NOMO-1 treated with DMSO at 0.1 percent for 48 hours (cell line): ENCODE measurements at regions not wholly inside any gene's neighbourhood (a gene's known extent, or its start where the extent isn't known, plus 50 kb on each side); places are given as distances from the start of the nearest gene placed in this dataset.

Experiments
- DNase-seq: peaks from one replicate; lab custom pipeline; 2025; ENCODE audit not compliant: unreplicated experiment; lab: John Stamatoyannopoulos, UW

- no peak for DNase-seq
These were observed 1016.8 kb downstream of the CNTNAP5 start for GRCh38 chr2:125041846-125042245.

DNA sequence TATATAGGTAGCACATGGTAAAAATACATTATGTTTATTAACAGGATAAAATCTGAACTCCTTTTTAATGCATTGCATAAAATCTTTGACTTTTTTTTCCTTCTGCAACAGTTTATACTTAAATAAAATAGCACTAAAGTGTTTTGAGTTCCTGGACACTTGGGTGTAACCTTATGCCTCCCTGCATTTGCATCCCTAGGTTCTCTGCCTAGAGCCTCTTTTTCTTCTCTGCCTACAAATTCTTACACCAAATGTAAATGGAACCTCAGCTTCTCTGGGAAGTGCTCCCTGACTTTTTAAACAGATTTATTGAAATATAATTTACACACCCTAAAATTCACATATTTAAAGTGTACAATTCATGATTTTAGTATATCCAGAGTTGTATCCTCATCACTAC, 1017.6 kb downstream of the CNTNAP5 start:
- DNase-seq: no peak

DNA sequence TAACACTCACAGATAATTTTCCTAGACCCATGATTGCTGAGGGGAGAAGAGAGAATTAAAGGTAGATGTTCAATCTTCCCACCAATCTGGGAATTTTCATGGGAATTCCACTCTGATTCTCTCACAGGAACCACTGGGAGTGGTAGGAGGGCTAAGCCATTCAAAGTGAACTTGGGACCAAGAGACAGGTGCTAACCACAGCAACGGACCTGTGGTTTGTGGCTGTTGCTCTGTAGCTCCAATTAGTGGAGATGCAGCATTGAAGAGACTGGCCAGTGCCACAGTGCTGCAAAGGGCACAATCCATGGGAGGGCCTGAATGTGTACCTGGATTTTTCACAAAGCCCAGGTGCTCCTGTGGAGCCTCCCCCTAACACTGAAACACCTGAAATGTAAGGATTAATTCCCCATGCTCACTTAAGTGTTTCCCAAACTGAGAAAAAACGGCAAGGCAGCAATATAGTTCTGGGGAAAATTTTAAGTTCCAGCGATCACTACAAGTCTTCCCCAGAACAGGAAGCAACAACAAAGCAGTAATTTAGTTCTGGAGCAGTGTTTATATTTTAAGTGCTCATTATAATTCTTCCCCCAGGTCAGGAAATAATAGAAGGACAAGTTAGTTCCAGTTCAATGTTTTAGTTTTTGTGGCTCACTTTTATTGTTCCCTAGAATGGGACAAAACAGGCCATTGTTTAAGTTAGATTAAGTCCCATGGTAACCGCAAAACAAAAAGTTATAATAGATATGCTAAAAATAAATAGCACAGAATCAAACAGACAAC, 1045.8 kb downstream of the CNTNAP5 start:
- DNase-seq: no peak

DNA sequence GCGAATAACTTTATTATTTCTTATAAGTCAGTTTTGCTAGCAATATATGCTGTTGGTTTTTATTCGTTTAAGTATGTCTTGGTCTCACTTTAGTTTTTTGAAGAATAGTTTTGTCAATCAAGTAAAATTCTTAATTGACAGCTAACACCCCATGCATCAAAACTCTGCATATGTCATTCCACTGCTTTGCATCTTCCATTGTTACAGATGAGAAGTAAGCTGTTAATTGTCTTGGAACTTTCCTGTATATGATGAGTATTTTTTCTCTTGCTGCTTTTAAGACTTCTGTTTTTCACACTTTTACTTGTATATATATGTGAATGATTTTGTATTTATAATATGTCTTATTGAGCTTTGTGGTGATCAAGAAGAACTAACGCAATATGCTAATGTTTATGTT, 1048.4 kb downstream of the CNTNAP5 start:
- DNase-seq: no peak

- DNase-seq: no peak
These were observed 1060.8 kb downstream of the CNTNAP5 start for GRCh38 chr2:125085904-125086303.

- no peak for DNase-seq
These were observed 1061.5 kb downstream of the CNTNAP5 start for GRCh38 chr2:125086313-125087184.

DNA sequence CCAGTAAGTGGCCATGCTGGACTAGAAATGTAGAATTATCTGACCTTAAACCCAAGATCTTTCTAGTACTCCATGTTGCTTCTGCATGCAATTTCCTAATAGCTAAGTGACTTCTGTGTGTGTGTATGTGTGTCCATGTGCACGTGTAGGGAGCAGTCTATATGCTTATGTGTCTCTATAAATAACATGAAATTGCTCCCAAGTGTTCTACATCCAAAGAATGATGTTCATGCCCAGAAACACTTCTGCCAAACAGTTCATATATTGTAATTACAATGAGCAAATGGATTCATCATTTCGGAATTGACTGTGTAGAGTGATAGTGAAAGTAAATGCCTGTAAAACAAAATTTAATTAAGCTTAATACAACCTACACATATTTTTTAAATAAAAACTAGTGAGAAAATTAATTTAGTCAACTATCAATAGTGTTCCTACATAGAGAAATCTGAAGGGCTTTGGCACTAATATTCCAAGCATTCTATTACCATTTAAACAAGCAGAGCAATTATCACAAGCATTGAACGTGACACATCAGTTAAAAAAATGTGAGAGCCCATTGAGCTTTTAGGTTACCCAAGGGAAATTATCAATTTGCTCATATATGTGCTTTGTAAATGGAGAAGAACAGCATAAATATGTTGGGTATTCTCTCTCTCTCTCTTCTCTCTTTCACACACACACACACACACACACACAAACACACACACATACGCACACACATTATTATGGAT, 1067.4 kb downstream of the CNTNAP5 start:
- no peak for DNase-seq

GRCh38 chr2:125095826-125096225, 1070.7 kb downstream of the CNTNAP5 start:
- DNase-seq: no peak

GRCh38 chr2:125106710-125107109, 1081.6 kb downstream of the CNTNAP5 start:
- DNase-seq: no peak

DNA sequence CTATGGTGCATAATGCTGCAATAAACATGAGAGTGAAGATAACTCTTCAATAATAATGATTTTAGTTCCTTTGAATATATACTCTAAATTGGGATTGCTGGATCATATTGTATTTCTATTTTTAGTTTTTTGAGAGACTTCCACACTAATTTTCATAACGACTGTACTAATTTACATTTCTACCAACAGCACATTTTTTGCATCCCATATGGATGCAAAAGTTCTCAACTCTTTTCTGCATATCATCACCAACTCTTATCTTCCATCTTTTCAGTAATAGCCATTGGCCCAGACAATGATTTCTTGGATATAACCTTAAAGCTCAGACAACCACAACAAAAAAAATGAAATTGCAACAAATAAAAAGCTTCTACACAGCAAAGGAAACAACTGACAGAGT, 1082.4 kb downstream of the CNTNAP5 start:
- DNase-seq: no peak

GRCh38 chr2:125108251-125108650, 1083.2 kb downstream of the CNTNAP5 start:
- no peak for DNase-seq

GRCh38 chr2:125125902-125126301, 1100.8 kb downstream of the CNTNAP5 start:
- no peak for DNase-seq

- no peak for DNase-seq
These were observed 1135.9 kb downstream of the CNTNAP5 start for GRCh38 chr2:125160947-125161346.

- no peak for DNase-seq
These were observed 1142.1 kb downstream of the CNTNAP5 start for GRCh38 chr2:125167152-125167551.

- DNase-seq: no peak
These were observed 1142.7 kb downstream of the CNTNAP5 start for GRCh38 chr2:125167820-125168219.

DNA sequence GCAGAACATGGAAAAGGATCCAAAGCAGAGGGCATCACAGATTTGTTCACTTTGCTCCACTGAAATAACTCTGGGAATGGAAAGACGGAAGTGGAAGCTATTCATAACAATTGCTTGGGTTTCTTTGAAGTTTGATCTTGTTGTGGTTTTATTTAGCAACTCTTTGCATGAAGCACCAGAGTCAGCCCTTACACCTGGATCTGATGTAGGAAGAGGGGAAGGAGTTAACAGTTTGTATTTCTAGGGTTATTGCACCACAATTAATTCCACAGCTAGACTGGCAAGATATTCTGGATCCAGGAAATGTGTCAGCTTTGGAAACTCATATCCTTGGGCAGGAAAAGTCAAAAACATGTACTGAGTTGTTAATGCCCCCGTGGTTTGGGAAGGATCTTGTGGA, 1143.4 kb downstream of the CNTNAP5 start:
- no peak for DNase-seq

- no peak for DNase-seq
These were observed 1144.1 kb downstream of the CNTNAP5 start for GRCh38 chr2:125169022-125169763.

- no peak for DNase-seq
These were observed 1144.7 kb downstream of the CNTNAP5 start for GRCh38 chr2:125169764-125170146.

DNA sequence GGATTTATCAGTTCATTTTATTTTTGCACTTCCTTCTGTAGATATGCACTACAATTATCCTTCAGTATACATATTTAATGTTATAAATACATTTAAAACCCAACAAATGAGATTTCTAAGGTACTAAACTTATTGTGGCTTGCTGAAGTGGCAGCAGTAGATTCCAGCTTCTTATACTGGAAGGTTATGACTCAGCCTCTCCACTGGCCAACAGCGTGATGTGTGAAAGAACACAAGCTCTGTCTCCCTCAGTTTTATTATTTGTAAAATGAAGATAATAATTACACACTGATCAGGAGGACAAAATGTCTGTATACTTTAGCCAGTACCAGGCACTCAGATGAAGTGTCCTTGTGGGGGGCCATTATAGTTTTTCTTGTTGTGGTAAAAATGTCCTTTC, 1147.1 kb downstream of the CNTNAP5 start:
- no peak for DNase-seq

DNA sequence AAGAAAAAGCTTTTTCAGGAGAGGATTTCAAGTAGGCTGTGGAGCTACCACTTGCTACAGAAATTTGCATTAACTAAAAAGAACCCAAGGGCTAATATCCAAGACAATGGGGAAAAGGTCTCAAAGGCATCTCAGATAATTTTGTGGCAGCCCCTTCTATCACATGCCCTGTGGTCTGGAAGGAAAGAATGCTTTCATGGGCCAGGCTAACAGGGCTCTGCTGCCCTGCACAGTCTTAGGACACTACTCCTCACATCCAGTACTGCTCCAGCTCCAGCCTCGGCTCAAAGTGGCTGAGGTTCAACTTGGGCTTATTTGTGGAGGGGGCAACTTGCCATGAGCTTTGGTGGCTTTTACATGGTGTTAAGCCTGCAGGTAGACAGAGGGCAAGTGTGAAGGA, 1150.3 kb downstream of the CNTNAP5 start:
- DNase-seq: no peak

GRCh38 chr2:125185691-125186270, 1160.7 kb downstream of the CNTNAP5 start:
- no peak for DNase-seq
